ENCODE measurements at regions not wholly inside any gene's neighbourhood (a gene's known extent, or its start where the extent isn't known, plus 50 kb on each side); places are given as distances from the start of the nearest gene placed in this dataset.

GRCh38 chr7:114099337-114099736 lies 180.5 kb upstream of the PPP1R3A start:
- Mint-ChIP-seq H3K4me1 (ENCODE audit: low read depth, unreplicated experiment) (peaks cover 2% of the 10 kb centered on the region), H3K27ac (ENCODE audit: unreplicated experiment) (no peak overlapping the region), H3K9me3 (ENCODE audit: unreplicated experiment) (no peaks in the 10 kb centered on the region), H3K36me3 (ENCODE audit: unreplicated experiment) (peaks cover 6% of the 10 kb centered on the region), H3K4me3 (ENCODE audit: unreplicated experiment) (no peak overlapping the region), H3K27me3 (ENCODE audit: unreplicated experiment) (no peaks in the 10 kb centered on the region)
- DNase-seq, result no peak
- TF ChIP-seq, protein P1, sequence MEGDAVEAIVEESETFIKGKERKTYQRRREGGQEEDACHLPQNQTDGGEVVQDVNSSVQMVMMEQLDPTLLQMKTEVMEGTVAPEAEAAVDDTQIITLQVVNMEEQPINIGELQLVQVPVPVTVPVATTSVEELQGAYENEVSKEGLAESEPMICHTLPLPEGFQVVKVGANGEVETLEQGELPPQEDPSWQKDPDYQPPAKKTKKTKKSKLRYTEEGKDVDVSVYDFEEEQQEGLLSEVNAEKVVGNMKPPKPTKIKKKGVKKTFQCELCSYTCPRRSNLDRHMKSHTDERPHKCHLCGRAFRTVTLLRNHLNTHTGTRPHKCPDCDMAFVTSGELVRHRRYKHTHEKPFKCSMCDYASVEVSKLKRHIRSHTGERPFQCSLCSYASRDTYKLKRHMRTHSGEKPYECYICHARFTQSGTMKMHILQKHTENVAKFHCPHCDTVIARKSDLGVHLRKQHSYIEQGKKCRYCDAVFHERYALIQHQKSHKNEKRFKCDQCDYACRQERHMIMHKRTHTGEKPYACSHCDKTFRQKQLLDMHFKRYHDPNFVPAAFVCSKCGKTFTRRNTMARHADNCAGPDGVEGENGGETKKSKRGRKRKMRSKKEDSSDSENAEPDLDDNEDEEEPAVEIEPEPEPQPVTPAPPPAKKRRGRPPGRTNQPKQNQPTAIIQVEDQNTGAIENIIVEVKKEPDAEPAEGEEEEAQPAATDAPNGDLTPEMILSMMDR (IDR thresholded peaks at IDR 0.05; ENCODE audit: partially characterized antibody, unreplicated experiment), result no peak

DNA sequence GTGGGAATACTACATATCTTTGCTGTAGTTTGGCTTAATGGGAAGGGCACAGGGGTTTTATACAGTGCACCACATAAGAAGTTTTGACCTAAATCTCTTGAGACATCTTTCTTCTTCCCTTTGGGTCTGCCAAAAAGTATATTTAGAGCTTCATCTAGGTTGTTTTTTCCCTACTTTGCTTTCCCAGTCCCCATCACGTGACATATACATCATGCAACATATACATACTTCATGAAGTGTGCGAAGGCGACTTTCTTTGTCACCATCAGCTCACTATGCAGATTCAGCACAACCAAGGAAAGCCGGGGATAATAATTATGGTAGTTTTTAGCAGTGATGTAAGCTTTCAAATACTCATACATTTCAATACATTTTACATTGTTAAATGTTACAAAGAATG lies 177.1 kb upstream of the PPP1R3A start:
- no peaks in the 10 kb centered on the region for H3K4me1 Mint-ChIP-seq (ENCODE audit: low read depth, unreplicated experiment)
- H3K9me3 Mint-ChIP-seq (ENCODE audit: unreplicated experiment), result no peaks in the 10 kb centered on the region
- no peak overlapping the region for H3K27ac Mint-ChIP-seq (ENCODE audit: unreplicated experiment)
- DNase-seq, result no peak
- no peaks in the 10 kb centered on the region for H3K27me3 Mint-ChIP-seq (ENCODE audit: unreplicated experiment)
- no peak overlapping the region for H3K4me3 Mint-ChIP-seq (ENCODE audit: unreplicated experiment)
- peaks cover 6% of the 10 kb centered on the region for H3K36me3 Mint-ChIP-seq (ENCODE audit: unreplicated experiment)
- TF ChIP-seq, protein P1 (IDR thresholded peaks at IDR 0.05; ENCODE audit: partially characterized antibody, unreplicated experiment), result no peak

DNA sequence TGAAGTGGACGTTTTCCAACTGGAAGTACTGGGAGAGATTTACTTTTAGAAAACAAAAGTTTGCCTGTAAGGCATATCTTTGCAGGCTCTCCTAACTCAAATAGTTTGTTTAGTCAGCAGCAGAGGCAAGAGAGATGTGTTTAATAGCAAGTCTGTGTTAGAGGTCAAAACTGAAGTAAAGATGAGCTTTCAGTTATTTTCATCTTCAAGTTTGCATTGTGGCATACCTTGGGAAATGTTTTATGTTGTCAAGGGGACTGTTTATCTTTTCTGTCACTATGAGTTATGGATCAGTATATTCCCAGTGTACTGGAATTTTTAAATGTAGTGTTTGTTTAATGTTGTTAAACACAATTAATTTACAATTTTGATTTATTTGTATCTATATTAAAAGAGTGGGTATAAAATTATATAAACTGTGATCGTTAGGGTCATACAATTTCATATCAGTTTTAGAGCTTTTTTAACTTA lies 169.7 kb upstream of the PPP1R3A start:
- no peak for DNase-seq
- Mint-ChIP-seq H3K36me3 (ENCODE audit: unreplicated experiment) (no peaks in the 10 kb centered on the region), H3K4me3 (ENCODE audit: unreplicated experiment) (peak overlapping the region; percentile 88), H3K27ac (ENCODE audit: unreplicated experiment) (no peak overlapping the region), H3K4me1 (ENCODE audit: low read depth, unreplicated experiment) (peaks cover 14% of the 10 kb centered on the region), H3K27me3 (ENCODE audit: unreplicated experiment) (peaks cover 18% of the 10 kb centered on the region), H3K9me3 (ENCODE audit: unreplicated experiment) (peaks cover 16% of the 10 kb centered on the region)
- TF ChIP-seq, protein P1 (IDR thresholded peaks at IDR 0.05; ENCODE audit: partially characterized antibody, unreplicated experiment), result no peak

- H3K36me3 Mint-ChIP-seq (ENCODE audit: unreplicated experiment), result no peaks in the 10 kb centered on the region
- peaks cover 16% of the 10 kb centered on the region for H3K9me3 Mint-ChIP-seq (ENCODE audit: unreplicated experiment)
- peak overlapping the region; percentile 55 for H3K27ac Mint-ChIP-seq (ENCODE audit: unreplicated experiment)
- peaks cover 16% of the 10 kb centered on the region for H3K4me1 Mint-ChIP-seq (ENCODE audit: low read depth, unreplicated experiment)
- TF ChIP-seq, protein P1 (IDR thresholded peaks at IDR 0.05; ENCODE audit: partially characterized antibody, unreplicated experiment), result no peak
- H3K4me3 Mint-ChIP-seq (ENCODE audit: unreplicated experiment), result peak overlapping the region; percentile 88
- DNase-seq, result no peak
- H3K27me3 Mint-ChIP-seq (ENCODE audit: unreplicated experiment), result peaks cover 18% of the 10 kb centered on the region
Observed at GRCh38 chr7:114087653-114088469, 169.1 kb upstream of the PPP1R3A start.
